GM18505 (cell line): ENCODE measurements at regions not wholly inside any gene's neighbourhood (a gene's known extent, or its start where the extent isn't known, plus 50 kb on each side); places are given as distances from the start of the nearest gene placed in this dataset.

Experiments used
- ATAC-seq: cut with Tn5 transposase; IDR thresholded peaks from one replicate; pipeline ENCODE4 v1.9.1; 2021; ENCODE audit not compliant: unreplicated experiment
- POLR2A ChIP-seq: IDR thresholded peaks from 4 replicates; pipeline ENCODE4 v1.6.1; 2011; ENCODE audit warnings: borderline replicate concordance; ENCODE audit not compliant: insufficient read depth, insufficient read length; ENCODE audit errors: extremely low read depth

DNA sequence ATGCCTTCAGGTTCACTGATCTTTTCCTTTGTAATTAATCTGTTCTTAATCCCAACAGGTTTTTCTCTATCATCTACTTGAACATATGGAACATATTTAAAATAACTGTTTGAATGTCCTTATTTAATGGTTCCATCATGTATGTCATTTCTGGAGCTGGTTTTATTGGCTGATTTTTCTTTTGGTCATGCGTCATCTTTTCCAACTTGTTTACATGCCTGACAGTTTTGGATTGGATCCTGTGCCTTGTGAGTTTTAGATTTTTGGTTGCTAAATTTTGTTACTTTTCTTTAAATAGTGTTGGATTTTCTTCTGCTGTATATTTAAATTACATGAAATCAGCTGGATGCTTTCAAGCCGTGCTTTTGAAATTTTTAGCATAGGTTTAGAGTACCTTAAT lies 237.3 kb upstream of the DAAM1 start:
- no peak for TF ChIP-seq POLR2A
- no peak for ATAC-seq

DNA sequence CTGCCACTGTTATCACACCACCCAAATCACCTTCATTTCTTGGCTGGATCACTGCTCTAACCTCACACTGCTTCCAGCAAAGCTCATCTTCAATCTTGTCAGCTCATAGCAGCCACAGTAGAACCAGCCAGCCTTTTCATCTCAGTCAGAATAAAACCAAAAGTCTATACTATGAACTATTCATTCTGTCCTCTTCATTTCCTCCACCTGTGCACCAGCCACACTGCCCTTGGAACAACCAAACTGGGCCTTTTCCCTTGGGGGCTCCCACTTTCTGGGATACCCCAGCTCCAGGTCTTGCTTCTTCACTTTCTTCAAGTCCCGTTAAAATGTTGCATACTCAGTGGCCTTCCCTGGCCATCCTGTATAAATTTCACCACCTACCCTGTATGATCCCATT lies 234.4 kb upstream of the DAAM1 start:
- no peak for TF ChIP-seq POLR2A
- ATAC-seq: no peak

DNA sequence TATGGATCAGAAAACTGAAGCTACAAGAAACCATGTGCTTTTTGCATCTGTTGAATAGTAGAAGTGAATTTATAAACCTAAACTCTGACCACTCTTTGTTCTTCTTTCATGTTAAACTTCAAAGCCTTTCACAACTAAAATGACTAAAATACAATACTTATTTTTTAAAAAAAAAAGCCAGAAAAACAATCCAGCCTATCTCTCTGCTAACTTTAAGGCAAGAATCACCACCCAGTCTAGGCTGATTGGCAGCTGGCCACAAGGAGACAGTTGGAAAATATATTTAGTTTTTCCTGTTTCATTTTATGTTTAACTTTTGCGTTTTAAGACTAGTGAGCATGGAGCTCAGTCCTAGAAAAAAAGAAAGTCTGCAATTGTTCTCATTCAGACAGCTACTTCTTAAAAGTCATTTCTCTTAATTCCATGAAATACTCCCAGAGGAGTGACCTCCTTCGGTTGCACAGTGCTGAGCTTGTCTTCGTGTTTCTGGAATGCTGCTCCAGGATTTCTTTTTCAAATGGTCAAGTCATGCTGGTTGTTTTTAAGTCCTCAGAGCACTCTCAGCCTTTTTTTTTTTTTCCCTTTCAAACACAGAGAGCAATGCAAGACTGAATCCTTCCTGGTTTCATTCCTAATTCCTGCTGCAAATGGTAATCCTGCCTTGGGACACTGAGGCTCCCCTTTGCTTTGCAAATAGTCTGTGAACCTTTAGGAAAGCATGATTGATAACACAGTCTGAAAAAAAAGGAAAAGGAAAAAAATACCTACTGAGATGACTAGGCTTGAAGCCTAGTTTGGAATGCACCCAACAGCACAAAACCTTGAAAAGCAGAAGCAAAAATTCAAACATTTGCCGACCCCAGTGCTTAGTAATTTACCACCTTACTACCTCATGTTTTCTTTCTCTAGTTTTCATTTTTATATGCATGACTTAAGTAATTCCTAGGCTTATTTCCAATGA lies 233.3 kb upstream of the DAAM1 start:
- no peak for ATAC-seq
- TF ChIP-seq POLR2A: no peak

DNA sequence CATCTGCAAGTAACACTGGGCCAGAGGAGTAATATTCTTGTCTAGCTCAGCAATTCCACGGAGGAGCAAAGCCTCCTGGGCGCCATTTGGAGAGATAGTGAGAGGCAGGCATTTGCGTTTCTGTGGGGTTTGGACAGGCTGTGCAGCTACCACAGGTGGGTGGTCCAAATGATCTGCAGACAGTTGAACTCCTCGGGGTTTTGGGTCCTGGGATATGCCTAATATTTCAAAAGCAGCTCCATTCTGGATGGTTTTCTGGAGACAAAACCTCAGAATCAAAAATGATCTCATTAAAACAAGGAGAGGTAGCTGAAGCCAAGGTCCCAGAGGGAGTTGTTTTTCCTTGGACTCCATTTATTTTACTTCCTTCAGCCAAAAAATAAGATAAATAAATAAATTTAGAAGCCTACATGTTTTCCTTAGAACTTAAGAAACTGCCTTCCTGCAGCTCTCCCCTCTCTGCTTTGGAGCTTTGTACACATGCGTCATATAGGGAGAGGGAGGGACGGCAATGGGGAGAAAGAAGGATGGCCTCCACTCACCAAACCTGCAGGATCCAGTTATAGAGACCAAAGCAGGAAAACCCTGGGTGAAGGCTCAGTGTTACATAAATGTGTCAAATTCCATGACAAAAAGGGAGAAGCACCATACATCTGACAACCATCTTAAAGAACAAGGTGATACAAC lies 227.3 kb upstream of the DAAM1 start:
- no peak for ATAC-seq
- no peak for TF ChIP-seq POLR2A

DNA sequence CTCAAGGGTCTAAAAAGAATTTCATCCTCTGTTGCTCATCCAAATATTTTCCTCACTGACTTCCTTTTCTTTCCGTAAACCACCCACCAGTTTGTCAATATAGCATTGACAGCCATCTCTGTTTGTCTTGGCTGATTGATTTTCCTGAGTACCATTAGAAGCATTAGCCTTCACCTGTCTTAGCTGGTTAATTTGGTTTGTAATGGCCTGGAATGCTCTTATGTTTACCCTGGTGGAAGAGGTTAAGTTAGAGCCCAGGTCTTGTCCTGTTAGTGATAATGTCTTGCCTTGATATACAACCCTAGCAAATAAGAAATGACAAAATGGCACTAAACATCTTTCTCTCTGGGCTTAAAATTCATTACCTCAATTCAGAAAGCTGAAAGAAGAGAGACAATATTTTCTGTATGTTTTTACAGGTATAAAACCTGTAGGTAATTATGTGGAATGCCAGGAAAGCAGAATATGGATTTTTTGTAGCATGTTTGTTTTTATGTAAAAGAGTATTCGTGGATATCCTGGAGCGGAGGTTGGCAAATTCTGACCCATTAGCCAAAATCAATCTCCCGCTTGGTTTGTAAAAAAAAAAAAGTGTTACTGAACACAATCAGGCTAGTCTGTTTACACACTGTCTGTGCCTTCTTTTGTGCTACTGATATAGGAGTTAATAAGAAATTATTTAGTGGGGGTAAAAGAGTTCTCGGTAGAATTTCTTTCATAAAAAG lies 224.4 kb upstream of the DAAM1 start:
- no peak for TF ChIP-seq POLR2A
- no peak for ATAC-seq

DNA sequence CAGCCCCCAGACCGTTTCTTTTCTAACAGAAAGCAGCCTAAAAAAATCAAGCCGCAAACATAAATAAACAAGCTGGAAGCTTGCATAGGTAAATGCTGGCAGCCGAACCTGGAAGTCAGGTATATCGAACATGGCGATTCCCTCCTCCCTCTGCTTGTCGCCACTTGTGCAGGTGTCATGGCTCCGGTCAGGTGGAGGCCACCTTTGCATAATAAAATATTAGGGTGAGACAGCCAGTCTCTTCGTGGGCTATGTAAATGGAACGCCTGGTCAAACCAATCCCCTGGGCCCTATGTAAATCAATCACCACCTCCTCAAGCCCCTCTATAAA lies 223.9 kb upstream of the DAAM1 start:
- TF ChIP-seq POLR2A: no peak
- no peak for ATAC-seq

DNA sequence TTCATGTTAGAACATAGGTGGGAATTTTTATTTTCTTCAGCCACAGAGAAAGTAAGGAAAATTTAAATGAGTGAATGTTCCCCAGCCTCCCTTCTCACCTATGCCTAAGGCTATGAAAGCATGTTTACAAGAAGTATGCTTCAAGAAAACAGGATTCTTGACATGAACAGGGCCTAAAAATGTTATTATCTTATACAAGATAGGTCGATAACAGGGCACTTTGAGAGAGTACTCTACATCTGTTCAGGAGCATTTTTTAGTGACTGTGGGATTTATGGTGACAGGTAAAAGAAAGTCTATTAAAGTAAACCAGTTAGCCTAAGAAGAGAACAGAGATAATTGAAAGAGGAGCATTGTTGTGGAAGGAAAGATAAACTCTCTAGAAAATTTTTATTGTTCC lies 222.9 kb upstream of the DAAM1 start:
- ATAC-seq: no peak
- no peak for TF ChIP-seq POLR2A

DNA sequence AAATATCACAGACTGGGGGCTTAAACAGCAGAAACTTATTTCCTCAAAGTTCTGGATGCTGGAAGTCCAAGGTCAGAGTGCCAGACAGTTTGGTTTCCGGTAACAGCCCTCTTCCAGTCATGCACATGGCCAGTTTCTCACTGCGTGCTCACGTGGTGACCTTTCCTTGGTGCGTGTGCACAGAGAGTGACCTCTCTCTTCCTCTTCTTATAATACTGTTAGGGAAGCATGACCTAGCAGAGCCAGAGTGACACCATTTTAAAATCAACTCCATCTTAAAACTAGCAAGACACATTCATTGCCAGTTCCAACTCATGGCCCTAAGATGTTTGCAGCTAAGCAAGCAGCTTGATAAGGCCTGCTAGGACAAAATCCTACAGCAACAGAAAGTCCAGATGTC lies 221.5 kb upstream of the DAAM1 start:
- ATAC-seq: no peak

DNA sequence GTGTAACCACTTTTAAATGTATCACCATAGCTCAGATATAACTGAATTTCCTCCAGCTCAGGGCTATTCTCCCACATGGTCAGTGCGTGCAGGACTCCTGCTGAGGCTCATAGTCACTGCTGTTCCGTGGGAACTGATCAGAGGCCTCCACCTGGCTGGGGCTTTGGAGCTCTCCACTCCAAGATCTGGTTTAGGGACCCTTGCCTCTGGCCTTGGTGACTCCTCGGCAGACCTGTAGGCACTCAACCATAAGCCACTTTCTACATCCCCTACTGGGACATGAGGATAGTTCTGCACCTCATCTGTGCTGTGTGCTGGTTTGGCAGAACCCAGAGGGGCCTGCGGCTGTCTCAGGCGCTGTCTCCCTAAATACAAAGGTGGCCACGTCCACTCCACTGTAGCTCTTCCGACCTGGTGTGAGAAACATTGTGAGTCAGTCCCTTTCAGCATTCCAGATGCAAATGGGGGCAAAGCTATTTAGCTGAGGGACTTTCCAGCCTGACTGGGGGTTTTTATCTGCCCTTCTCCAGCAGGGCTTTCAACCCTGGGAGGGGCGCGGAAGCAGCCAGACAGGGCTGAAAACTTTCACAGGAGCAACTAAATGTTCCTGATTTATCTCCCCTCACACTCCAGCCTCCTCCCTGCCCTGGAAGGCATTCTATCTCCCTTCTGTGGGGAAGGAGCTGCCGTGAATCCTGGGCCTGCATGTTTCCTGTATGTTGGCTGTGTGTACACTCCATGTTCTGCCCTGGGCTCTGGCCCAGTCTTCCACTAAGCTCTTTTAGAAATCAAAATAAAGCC lies 218.3 kb upstream of the DAAM1 start:
- TF ChIP-seq POLR2A: no peak
- no peak for ATAC-seq

More for the DNA sequence above, 221.5 kb upstream of the DAAM1 start:
- TF ChIP-seq POLR2A: no peak

DNA sequence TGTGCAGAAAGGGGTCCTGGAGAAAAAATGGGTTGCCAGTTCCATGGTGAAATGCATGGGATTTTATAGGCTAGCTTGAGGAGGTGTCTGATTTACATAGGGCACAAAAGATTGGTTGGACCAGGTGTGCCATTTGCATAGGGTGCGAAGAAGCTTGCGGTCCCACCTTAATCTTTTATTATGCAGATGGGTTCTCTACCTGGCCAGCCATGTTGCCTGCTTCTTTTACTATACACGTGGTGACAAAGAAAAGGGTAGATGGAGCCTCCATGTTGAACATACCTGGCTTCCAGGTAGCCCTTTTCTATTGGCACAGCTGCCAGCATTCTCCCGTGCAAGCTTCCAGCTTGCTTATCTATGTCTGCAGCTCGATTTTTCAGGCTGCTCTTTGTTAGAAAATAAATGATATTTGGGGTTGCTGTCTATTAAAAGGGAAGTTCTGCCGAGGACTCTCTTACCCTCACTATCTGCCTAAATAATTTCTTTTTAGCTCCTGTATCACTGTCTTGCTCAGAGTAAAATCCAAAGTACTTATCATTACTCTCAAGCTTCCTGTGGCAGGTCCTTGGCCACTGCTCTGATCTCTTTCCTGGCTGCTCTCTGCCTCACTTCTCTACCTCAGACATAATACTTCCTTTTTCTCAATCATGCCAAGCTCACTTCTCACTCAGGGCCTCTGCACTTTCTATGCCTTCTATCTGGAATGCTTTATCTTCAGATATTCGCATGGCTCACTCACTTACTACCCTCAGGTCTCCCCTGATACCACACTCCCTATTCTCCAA lies 216.0 kb upstream of the DAAM1 start:
- no peak for TF ChIP-seq POLR2A
- ATAC-seq: no peak

DNA sequence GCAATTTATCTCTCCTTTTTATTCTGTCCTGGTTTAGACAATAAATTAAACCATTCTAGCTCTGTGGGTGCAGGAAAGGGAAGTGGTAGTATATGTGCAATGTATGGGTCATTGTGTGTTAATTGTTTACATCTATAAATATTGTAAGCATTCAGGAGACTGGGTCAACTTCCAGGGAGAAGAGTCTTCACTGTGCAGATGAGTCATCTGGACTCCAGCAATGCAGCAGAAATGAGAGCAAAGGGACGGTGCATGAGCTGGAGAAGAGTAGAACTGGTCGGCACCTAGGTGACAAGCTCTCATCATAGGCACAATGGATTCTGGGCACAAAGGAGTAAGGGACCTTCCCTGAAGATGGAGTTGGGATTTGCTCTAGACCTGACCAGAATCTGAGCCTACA lies 211.1 kb upstream of the DAAM1 start:
- TF ChIP-seq POLR2A: no peak
- no peak for ATAC-seq

DNA sequence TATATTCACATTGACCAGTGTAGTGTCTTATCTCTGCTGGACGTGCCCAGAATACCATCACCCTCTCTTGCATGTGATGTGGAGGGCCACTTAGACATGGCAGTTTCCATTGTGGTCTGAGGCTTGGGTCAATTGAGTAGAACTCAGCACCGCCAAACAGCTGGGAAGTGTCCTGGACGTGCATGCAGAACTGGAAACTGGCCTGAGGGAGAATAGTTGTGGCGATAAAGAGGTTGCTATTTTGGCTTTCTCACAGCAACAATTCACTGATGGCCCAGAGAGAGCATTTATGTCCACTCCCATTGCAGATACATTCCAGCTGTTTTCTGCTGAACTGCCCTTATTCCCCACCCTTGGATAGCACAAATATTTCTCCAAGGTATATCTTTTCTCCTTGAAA lies 210.1 kb upstream of the DAAM1 start:
- no peak for ATAC-seq
- TF ChIP-seq POLR2A: no peak
